ENCODE measurements at regions not wholly inside any gene's neighbourhood (a gene's known extent, or its start where the extent isn't known, plus 50 kb on each side); places are given as distances from the start of the nearest gene placed in this dataset.

DNA sequence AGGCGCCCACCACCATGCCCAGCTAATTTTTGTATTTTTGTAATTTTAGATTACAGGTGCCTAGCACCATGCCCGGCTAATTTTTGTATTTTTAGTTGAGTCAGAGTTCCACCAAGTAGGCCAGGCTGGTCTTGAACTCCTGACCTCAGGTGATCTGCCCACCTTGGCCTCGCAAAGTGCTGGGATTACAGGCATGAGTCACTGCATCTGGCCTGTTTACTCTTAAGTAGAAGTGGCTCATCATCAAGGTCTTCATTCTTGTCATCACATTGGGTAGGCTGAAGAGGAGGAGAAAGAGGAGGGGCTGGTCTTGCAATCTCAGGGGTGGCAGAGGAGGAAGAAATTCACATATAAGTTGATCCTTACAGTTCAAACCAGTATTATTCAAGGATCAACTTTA, 152.4 kb upstream of the ATP2B1 start:
- DNase-seq (ENCODE audit: low spot score): no peak

GRCh38 chr12:89859508-89860220, 151.0 kb upstream of the ATP2B1 start:
- no peak for DNase-seq (ENCODE audit: low spot score)

DNA sequence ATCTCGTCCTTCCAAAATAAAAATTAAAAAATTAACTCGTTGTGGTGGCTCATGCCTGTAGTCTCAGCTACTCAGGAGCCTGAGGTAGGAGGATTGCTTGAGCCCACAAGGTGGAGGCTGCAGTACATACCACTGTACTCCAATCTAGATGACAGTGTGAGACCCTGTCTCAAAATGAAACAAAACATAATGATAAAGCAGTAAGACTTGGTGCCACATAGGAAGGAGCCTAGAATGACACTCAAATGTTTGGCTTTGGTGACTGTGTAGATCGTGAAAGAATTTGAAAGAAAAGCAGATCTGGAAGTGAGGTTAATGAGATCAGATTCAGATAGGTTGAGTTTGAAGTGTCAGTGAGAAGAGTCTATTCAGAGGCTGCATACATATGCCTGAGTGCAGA, 150.1 kb upstream of the ATP2B1 start:
- no peak for DNase-seq (ENCODE audit: low spot score)

DNA sequence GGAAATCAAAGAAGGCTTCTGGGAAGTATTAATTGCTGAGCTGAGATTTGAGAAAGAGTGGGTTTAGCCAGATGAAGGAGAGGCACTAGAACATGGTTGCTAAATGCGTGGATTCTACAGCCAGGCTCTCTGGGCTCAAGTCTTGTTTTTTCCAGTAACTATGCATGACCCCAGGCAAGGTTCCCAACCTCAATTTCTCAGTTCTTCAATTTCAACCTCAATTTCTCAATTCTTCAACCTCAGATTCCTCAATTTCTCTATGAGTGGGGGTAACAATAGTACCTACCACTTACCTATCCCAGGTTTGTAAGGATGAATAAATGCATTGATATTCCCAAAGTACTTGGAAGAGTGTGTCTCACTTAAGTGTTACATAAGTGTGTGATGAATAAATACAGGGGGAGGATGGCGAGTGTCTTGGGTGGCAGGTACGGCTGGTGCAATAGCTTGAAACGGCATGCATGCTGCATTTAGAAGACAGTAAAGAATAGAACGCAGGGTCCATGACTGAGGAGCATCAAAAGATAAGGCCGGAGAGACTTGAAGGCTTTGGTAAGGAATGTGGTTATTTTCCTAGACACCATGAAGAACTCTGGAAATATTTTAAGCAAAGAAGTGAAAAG, 149.1 kb upstream of the ATP2B1 start:
- no peak for DNase-seq (ENCODE audit: low spot score)

- no peak for DNase-seq (ENCODE audit: low spot score)
Measured at GRCh38 chr12:89856431-89856830, 147.8 kb upstream of the ATP2B1 start.

DNA sequence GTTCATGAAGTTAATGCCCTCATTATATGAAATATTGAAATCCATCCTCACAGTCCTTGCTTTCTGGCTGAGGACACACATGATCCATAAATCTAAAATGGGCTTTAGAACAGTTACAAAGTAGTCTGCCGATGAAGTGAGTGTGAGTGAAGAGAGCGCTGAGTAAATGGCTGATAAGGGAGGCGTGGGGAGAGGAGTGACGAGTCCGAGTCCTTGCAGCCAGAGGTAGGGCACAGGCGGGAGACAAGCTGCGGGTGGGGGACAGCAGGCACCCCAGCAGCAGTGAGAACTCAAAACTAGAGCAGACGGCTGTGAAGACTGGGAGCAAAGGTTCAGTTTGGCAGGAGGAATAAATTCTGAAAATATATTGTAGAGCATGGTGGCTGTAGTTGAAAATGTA, 140.1 kb upstream of the ATP2B1 start:
- DNase-seq (ENCODE audit: low spot score): no peak

DNA sequence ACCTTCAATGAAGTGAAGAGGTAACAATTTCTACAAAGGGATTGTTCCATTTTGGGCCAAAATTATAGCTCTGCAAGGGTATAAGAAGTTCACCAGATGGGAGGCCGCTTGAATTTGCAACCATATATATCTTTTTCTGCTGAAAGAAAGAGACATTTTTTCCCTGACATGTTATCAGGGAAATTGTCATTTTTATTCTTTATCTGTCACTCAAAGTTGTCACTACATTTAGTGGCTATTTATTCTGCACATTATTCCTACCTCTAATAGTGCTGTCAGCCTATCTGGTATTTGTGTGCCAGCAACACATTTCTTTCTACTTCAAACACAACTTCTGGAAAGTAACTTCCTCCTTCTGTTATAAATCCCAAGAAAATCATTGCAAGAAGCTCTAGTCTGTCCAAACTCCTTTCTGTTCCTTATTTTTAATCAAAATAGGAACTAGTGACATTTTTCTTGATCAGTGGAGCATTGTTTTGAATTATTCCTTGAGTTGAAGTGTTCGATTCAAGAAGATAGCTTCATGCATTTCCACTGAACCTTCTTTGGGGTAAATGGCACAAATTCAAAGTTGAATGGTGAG, 137.9 kb upstream of the ATP2B1 start:
- no peak for DNase-seq (ENCODE audit: low spot score)

DNA sequence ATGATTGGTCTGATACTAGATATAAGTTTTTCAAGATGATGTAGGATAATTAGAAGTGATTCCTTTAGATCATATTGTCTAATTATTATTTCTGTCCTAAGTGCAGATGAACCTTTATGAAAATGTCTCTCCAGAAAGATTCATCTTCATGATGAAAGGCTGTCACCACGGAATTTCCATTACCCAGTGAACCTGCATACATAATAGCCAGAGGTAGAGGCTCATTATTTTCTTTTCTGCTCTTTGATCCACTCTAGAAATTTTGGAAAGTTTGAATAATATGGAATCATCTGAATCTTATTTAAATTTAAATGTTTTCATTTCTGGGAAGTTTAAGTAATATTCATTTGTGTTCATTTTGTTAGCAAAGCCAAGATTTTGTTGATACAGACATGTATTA, 137.1 kb upstream of the ATP2B1 start:
- DNase-seq (ENCODE audit: low spot score): no peak

GRCh38 chr12:89845366-89845765, 136.7 kb upstream of the ATP2B1 start:
- DNase-seq (ENCODE audit: low spot score): no peak

DNA sequence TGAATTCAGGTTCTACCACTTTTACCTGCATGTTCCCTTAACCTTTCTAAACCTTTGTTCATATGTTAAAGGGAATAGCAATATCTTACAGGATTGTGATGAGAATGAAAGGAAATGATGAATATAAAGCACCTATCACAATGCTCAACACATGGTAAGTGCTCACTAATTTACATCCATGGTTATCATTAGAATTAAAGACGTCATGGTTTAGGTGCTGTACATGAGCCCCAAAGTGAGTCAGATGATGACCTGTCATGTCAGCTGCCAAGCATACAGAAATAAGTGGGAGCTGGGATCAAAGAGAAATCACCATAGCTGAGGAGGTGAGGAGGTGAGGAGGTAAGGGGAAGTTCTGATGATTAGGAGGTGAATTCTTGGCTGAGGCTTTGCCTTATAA, 135.9 kb upstream of the ATP2B1 start:
- DNase-seq (ENCODE audit: low spot score): no peak

- no peak for DNase-seq (ENCODE audit: low spot score)
Measured at GRCh38 chr12:89840162-89840922, 131.7 kb upstream of the ATP2B1 start.

GRCh38 chr12:89839444-89839843, 130.8 kb upstream of the ATP2B1 start:
- DNase-seq (ENCODE audit: low spot score): no peak

DNA sequence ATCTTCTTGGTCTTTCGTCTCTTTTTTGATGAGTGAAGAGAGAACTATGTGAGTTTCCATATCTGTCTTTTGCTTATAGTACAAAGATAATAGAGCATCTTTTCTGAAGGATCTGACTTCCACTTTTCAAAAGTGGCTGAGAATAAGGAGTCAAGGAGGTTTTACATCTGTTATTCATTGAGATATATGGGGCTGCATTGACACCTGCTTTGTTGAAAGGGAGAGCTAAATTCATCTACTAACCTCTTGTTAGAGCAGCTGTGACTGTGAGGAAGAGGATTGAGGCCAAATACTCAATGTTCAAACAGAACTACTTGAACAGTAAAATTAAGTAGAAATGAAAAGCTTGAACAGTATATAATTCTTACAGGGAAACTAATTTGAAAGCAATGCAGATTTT, 130.2 kb upstream of the ATP2B1 start:
- no peak for DNase-seq (ENCODE audit: low spot score)

GRCh38 chr12:89836026-89836425, 127.4 kb upstream of the ATP2B1 start:
- no peak for DNase-seq (ENCODE audit: low spot score)

GRCh38 chr12:89834676-89835075, 126.0 kb upstream of the ATP2B1 start:
- no peak for DNase-seq (ENCODE audit: low spot score)

DNA sequence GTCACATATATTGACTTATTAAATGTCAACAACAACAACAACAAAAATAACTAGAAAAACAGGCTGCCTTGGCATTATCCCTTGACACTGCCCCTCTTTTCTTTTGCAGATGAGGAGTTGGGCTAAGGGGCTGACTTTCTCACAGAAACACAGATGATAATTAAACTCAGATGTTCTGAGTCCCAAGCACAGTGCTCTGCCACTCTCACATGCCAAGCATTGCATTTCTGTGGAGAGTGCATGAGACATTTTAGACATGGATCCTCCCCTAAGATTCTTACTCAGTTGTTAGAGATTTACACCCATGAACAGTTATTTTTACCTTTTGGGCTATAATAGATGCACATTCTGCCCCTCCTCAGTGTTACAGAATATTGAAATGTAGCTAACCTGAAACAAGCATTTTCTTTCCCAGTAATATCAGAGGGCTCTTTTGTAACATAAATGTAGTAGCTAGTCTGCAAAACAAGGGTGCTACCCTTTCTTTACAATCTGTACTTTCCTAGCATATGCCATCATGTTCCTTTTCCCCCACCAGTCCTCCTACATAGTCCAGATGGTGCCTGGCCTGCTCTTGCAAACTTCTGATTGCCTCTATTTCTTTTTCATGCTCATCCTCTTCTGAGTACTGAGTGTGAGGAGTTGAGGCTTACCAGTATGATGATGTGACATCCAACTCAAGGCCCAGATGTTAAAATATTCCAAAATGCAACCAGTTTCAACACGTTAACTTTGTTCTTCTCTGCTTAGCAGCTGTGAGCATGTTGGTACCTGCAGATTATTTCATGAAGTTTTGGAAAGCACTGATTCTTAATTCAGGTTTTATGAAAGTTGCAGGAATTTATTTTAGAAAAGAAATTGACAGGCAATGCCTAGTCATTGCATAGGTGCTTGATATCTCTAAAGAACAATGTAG, 125.0 kb upstream of the ATP2B1 start:
- no peak for DNase-seq (ENCODE audit: low spot score)

GRCh38 chr12:89832336-89832735, 123.7 kb upstream of the ATP2B1 start:
- DNase-seq (ENCODE audit: low spot score): no peak

- DNase-seq (ENCODE audit: low spot score): no peak
Measured at GRCh38 chr12:89831310-89832095, 122.9 kb upstream of the ATP2B1 start.

- DNase-seq (ENCODE audit: low spot score): no peak
Measured at GRCh38 chr12:89829434-89829975, 120.9 kb upstream of the ATP2B1 start.

GRCh38 chr12:89828575-89828974, 119.9 kb upstream of the ATP2B1 start:
- DNase-seq (ENCODE audit: low spot score): no peak

DNA sequence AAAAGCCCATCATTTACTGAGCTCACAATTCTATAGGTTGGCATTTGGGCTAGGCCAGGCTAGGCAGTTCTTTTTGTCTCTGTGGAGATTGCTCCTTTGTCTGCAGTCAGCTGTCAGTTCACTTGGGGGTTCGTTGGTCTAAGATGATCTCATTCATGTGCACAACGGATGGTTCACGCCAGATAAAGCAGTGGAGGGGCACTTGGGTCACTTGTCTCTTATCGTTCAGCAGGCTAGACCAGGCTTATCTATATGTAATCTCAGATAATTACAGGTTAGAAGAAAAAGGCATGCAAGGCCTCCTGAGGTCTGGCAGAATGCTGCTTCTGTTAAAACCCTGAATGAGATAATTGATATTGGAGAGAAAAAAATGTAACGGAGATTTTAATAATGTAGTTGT, 119.0 kb upstream of the ATP2B1 start:
- no peak for DNase-seq (ENCODE audit: low spot score)
